ENCODE measurements at regions not wholly inside any gene's neighbourhood (a gene's known extent, or its start where the extent isn't known, plus 50 kb on each side); places are given as distances from the start of the nearest gene placed in this dataset.

- TF ChIP-seq, protein P1, sequence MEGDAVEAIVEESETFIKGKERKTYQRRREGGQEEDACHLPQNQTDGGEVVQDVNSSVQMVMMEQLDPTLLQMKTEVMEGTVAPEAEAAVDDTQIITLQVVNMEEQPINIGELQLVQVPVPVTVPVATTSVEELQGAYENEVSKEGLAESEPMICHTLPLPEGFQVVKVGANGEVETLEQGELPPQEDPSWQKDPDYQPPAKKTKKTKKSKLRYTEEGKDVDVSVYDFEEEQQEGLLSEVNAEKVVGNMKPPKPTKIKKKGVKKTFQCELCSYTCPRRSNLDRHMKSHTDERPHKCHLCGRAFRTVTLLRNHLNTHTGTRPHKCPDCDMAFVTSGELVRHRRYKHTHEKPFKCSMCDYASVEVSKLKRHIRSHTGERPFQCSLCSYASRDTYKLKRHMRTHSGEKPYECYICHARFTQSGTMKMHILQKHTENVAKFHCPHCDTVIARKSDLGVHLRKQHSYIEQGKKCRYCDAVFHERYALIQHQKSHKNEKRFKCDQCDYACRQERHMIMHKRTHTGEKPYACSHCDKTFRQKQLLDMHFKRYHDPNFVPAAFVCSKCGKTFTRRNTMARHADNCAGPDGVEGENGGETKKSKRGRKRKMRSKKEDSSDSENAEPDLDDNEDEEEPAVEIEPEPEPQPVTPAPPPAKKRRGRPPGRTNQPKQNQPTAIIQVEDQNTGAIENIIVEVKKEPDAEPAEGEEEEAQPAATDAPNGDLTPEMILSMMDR (IDR thresholded peaks at IDR 0.05) = no peak
- no peak for TF ChIP-seq EZH2 (IDR thresholded peaks at IDR 0.05; ENCODE audit: borderline replicate concordance, insufficient read depth, low read depth, low read length, poor library complexity, severe bottlenecking)
Measured at GRCh38 chr14:104344818-104345620, 206.6 kb downstream of the KIF26A start.
